GM21381 (cell line): ENCODE measurements at regions not wholly inside any gene's neighbourhood (a gene's known extent, or its start where the extent isn't known, plus 50 kb on each side); places are given as distances from the start of the nearest gene placed in this dataset.

Source experiments
- ATAC-seq: cut with Tn5 transposase; IDR thresholded peaks from one replicate; pipeline ENCODE4 v1.9.1; 2021; ENCODE audit warnings: mild to moderate bottlenecking, moderate library complexity; ENCODE audit not compliant: unreplicated experiment

GRCh38 chr3:110767838-110768237, 303.8 kb upstream of the NECTIN3 start:
- ATAC-seq = peak; percentile 78

- ATAC-seq = no peak
Measured at GRCh38 chr3:110773413-110773954, 298.1 kb upstream of the NECTIN3 start.

- ATAC-seq = no peak
Measured at GRCh38 chr3:110774496-110775265, 296.9 kb upstream of the NECTIN3 start.

GRCh38 chr3:110779581-110779980, 292.0 kb upstream of the NECTIN3 start:
- no peak for ATAC-seq

- ATAC-seq = no peak
Measured at GRCh38 chr3:110783541-110783940, 288.1 kb upstream of the NECTIN3 start.

GRCh38 chr3:110788794-110789193, 282.8 kb upstream of the NECTIN3 start:
- ATAC-seq = no peak

- ATAC-seq = no peak
Measured at GRCh38 chr3:110789315-110789714, 282.3 kb upstream of the NECTIN3 start.

- no peak for ATAC-seq
Measured at GRCh38 chr3:110790631-110791030, 281.0 kb upstream of the NECTIN3 start.

GRCh38 chr3:110791995-110792686, 279.5 kb upstream of the NECTIN3 start:
- ATAC-seq = no peak

- ATAC-seq = no peak
Measured at GRCh38 chr3:110793611-110794010, 278.0 kb upstream of the NECTIN3 start.

- no peak for ATAC-seq
Measured at GRCh38 chr3:110795163-110795562, 276.5 kb upstream of the NECTIN3 start.

- ATAC-seq = no peak
Measured at GRCh38 chr3:110799271-110799670, 272.3 kb upstream of the NECTIN3 start.

GRCh38 chr3:110804856-110805255, 266.8 kb upstream of the NECTIN3 start:
- no peak for ATAC-seq

GRCh38 chr3:110806924-110807323, 264.7 kb upstream of the NECTIN3 start:
- ATAC-seq = no peak

- no peak for ATAC-seq
Measured at GRCh38 chr3:110808630-110809029, 263.0 kb upstream of the NECTIN3 start.

GRCh38 chr3:110810356-110810755, 261.3 kb upstream of the NECTIN3 start:
- ATAC-seq = no peak

GRCh38 chr3:110811050-110811449, 260.6 kb upstream of the NECTIN3 start:
- no peak for ATAC-seq

- ATAC-seq = no peak
Measured at GRCh38 chr3:110813541-110813940, 258.1 kb upstream of the NECTIN3 start.

- peak; percentile 73 for ATAC-seq
Measured at GRCh38 chr3:110814170-110815007, 257.2 kb upstream of the NECTIN3 start.

GRCh38 chr3:110815008-110815583, 256.5 kb upstream of the NECTIN3 start:
- ATAC-seq = no peak

- no peak for ATAC-seq
Measured at GRCh38 chr3:110816008-110816407, 255.6 kb upstream of the NECTIN3 start.
